Fibroblast of lung (primary cell): ENCODE measurements at regions not wholly inside any gene's neighbourhood (a gene's known extent, or its start where the extent isn't known, plus 50 kb on each side); places are given as distances from the start of the nearest gene placed in this dataset.
A peak's percentile ranks its signal among the peaks of the same experiment; 100 is the strongest.

Experiments
- DNase-seq, 2 donors: peaks; one replicate each; pipeline versions ENCODE4 v3.0.0 to v3.0.0-alpha.2; 2010; ENCODE audit warnings: low read depth in 2 of 2
- H2AFZ ChIP-seq: 2 replicates; pipeline ENCODE4 v1.5.1; 2012; ENCODE audit warnings: low read length, control low read depth, inconsistent platforms
- H3K27ac ChIP-seq: 2 replicates; pipeline ENCODE4 v1.5.1; 2011; ENCODE audit warnings: low read length, control low read depth; ENCODE audit not compliant: insufficient read depth
- H3K27me3 ChIP-seq: 2 replicates; pipeline ENCODE4 v1.5.1; 2011; ENCODE audit warnings: mild to moderate bottlenecking, low read length; ENCODE audit not compliant: control insufficient read depth, insufficient read depth
- H3K36me3 ChIP-seq: 2 replicates; pipeline ENCODE4 v1.5.1; 2011; ENCODE audit warnings: low read length; ENCODE audit not compliant: control insufficient read depth, insufficient read depth
- H3K4me1 ChIP-seq: 2 replicates; pipeline ENCODE4 v1.5.1; 2011; ENCODE audit warnings: low read length; ENCODE audit not compliant: control insufficient read depth, insufficient read depth; ENCODE audit errors: extremely low read depth
- H3K4me2 ChIP-seq: 2 replicates; pipeline ENCODE4 v1.5.1; 2011; ENCODE audit warnings: low read length, control low read depth; ENCODE audit not compliant: insufficient read depth; ENCODE audit errors: extremely low read depth
- H3K4me3 ChIP-seq, 4 experiments: fragments of 200-600 bp in 1 of 4; sonication (generic) in 1 of 4; replicated peaks in 1 of 4; 2 replicates each; pipeline ENCODE4 v1.5.1; 2011 to 2016; ENCODE audit warnings: low read length in 4 of 4, low read depth in 3 of 4, mild to moderate bottlenecking in 3 of 4, control low read depth in 2 of 4, inconsistent platforms in 1 of 4, mixed read lengths in 1 of 4; ENCODE audit not compliant: insufficient read depth in 1 of 4; ENCODE audit errors: control extremely low read depth in 1 of 4
- H3K79me2 ChIP-seq: 2 replicates; pipeline ENCODE4 v1.5.1; 2012; ENCODE audit warnings: mild to moderate bottlenecking, low read length, inconsistent platforms; ENCODE audit not compliant: control insufficient read depth, insufficient read depth
- H3K9ac ChIP-seq: 2 replicates; pipeline ENCODE4 v1.5.1; 2011; ENCODE audit warnings: mild to moderate bottlenecking, low read length, control low read depth; ENCODE audit not compliant: insufficient read depth
- H3K9me3 ChIP-seq: 2 replicates; pipeline ENCODE4 v1.5.1; 2012; ENCODE audit warnings: low read depth, low read length; ENCODE audit not compliant: control insufficient read depth, insufficient read depth
- H4K20me1 ChIP-seq: 2 replicates; pipeline ENCODE4 v1.5.1; 2011; ENCODE audit warnings: low read length; ENCODE audit not compliant: control insufficient read depth, insufficient read depth; ENCODE audit errors: extremely low read depth
- EZH2 ChIP-seq: IDR thresholded peaks from 2 replicates; pipeline ENCODE4 v1.5.1; 2012; ENCODE audit warnings: low read length, control low read depth, mild to moderate bottlenecking; ENCODE audit errors: missing control alignments
- TF ChIP-seq, protein P1 (sequence below), 2 donors: IDR thresholded peaks in 1 of 2; conservative IDR thresholded peaks in 1 of 2; 1 replicate in 1 of 2; 2 replicates in 1 of 2; pipeline ENCODE4 v1.5.1; 2011 to 2012; ENCODE audit warnings: low read length in 2 of 2, control low read depth in 1 of 2, inconsistent platforms in 1 of 2, low read depth in 1 of 2, mild to moderate bottlenecking in 1 of 2

DNA sequence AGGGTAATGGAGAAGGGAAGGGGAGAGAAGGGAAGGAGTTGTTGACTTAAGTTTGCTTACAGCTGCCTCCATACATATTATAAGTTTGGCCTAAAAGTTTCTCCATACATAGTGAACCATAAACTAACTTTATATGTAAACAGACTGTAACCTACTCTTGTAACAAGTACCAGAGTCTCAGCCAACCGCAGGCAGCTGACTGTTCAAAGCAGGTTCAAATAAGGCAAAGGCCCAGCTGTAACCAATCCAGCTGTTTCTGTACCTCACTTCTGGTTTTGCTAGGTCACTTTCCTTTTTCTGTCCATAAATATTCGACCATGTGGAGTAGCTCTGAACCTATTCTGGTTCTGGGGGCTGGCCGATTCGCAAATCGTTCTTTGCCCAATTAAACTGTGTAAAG is 591.2 kb downstream of the INSC start:
- no peaks in the 10 kb centered on the region for H4K20me1 ChIP-seq
- H3K36me3 ChIP-seq, result no peaks in the 10 kb centered on the region
- no peaks in the 10 kb centered on the region for H3K4me1 ChIP-seq
- H3K27ac ChIP-seq, result no peak overlapping the region
- peak in 1 of 2 donors; percentile 65 for DNase-seq
- TF ChIP-seq, protein P1, sequence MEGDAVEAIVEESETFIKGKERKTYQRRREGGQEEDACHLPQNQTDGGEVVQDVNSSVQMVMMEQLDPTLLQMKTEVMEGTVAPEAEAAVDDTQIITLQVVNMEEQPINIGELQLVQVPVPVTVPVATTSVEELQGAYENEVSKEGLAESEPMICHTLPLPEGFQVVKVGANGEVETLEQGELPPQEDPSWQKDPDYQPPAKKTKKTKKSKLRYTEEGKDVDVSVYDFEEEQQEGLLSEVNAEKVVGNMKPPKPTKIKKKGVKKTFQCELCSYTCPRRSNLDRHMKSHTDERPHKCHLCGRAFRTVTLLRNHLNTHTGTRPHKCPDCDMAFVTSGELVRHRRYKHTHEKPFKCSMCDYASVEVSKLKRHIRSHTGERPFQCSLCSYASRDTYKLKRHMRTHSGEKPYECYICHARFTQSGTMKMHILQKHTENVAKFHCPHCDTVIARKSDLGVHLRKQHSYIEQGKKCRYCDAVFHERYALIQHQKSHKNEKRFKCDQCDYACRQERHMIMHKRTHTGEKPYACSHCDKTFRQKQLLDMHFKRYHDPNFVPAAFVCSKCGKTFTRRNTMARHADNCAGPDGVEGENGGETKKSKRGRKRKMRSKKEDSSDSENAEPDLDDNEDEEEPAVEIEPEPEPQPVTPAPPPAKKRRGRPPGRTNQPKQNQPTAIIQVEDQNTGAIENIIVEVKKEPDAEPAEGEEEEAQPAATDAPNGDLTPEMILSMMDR (conservative IDR thresholded peaks at IDR 0.05 in 1 of 2, IDR thresholded peaks at IDR 0.05 in 1 of 2; ENCODE audit: low read depth in 1 of 2, low read length in 2 of 2), result no peak
- TF ChIP-seq EZH2, result no peak
- H3K4me2 ChIP-seq, result no peak overlapping the region
- H3K79me2 ChIP-seq, result no peaks in the 10 kb centered on the region
- H3K27me3 ChIP-seq, result no peaks in the 10 kb centered on the region
- H2AFZ ChIP-seq, result no peak overlapping the region
- no peak overlapping the region for H3K9ac ChIP-seq
- no peaks in the 10 kb centered on the region for H3K9me3 ChIP-seq
- no peak overlapping the region for H3K4me3 ChIP-seq

DNA sequence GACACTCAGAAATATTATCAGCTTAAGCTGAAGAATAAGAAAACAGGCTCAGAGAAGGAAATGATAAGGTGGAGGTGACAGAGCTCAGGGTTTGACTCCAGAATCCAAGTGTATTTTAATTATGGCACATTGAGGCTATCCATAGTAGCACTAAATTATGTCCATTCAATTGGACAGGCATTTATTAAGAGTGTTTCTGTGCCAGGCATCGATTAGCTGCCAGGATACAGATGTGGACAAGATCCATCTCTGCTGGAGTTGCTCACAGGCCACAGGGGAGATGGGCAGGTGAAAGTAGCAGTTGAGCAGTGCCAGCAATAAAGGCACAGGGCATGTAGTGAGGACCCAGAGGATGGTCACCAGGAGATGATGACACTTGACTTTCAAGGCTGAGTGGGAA is 592.5 kb downstream of the INSC start:
- no peak overlapping the region for H3K27ac ChIP-seq
- H3K79me2 ChIP-seq, result no peaks in the 10 kb centered on the region
- no peaks in the 10 kb centered on the region for H3K36me3 ChIP-seq
- H4K20me1 ChIP-seq, result no peaks in the 10 kb centered on the region
- no peak for DNase-seq
- no peak overlapping the region for H2AFZ ChIP-seq
- TF ChIP-seq EZH2, result no peak
- TF ChIP-seq, protein P1 (conservative IDR thresholded peaks at IDR 0.05 in 1 of 2, IDR thresholded peaks at IDR 0.05 in 1 of 2; ENCODE audit: low read depth in 1 of 2, low read length in 2 of 2), result no peak
- H3K4me3 ChIP-seq, result no peak overlapping the region
- no peaks in the 10 kb centered on the region for H3K27me3 ChIP-seq
- H3K9me3 ChIP-seq, result no peaks in the 10 kb centered on the region
- no peak overlapping the region for H3K9ac ChIP-seq
- H3K4me1 ChIP-seq, result no peaks in the 10 kb centered on the region
- H3K4me2 ChIP-seq, result no peak overlapping the region

DNA sequence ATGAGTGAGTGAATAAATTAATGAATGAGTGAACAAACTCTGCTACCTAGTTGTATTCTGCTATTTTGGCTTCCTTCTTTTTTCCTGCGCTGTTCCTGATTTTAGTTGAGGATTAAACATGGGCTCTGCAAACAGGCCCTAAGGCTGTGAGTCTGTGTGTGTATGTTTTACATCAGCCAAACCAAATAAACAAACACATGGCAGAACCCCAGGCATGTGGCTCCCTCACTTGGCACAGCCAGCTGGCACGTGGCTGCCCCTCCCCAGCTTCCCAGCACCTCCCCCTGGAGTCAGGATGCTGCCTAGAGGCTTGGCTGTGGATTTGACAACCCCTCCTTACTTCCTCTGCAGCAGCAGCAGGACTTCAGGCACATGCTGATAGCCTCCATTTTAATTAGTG is 593.2 kb downstream of the INSC start:
- H3K36me3 ChIP-seq, result no peaks in the 10 kb centered on the region
- no peaks in the 10 kb centered on the region for H4K20me1 ChIP-seq
- H3K27me3 ChIP-seq, result no peaks in the 10 kb centered on the region
- no peaks in the 10 kb centered on the region for H3K4me1 ChIP-seq
- H2AFZ ChIP-seq, result no peak overlapping the region
- no peak overlapping the region for H3K9ac ChIP-seq
- H3K27ac ChIP-seq, result no peak overlapping the region
- H3K4me2 ChIP-seq, result no peak overlapping the region
- H3K9me3 ChIP-seq, result no peaks in the 10 kb centered on the region
- peak; percentile 45 to 96 for DNase-seq
- no peaks in the 10 kb centered on the region for H3K79me2 ChIP-seq
- TF ChIP-seq, protein P1 (conservative IDR thresholded peaks at IDR 0.05 in 1 of 2, IDR thresholded peaks at IDR 0.05 in 1 of 2; ENCODE audit: low read depth in 1 of 2, low read length in 2 of 2), result peak in 1 of 2 donors; percentile 47
- TF ChIP-seq EZH2, result no peak
- no peak overlapping the region for H3K4me3 ChIP-seq
